HG03139 (cell line): ENCODE measurements at regions not wholly inside any gene's neighbourhood (a gene's known extent, or its start where the extent isn't known, plus 50 kb on each side); places are given as distances from the start of the nearest gene placed in this dataset.

Experiments used
- ATAC-seq: cut with Tn5 transposase; IDR thresholded peaks from one replicate; pipeline ENCODE4 v1.9.1; 2021; ENCODE audit not compliant: unreplicated experiment

GRCh38 chr9:25613709-25614108 is 64.5 kb downstream of the TUSC1 start:
- no peak for ATAC-seq

DNA sequence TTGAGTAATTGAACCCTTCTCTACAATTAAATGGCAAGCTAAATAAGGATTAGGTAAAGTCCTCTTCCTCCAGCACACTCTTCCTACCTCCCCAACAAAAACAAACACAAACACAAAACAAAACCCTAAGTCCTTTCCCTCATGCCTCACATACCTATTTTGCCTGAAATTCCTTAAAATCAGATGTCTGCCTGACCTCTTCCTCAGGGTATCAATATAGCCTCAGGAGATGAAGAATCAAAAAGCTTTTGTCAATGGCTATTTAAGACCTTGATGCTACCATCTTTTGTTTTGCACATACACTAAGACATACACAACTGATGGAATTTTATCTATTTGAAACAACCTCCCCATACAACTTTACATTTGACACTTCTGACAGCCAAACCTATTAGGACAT is 75.1 kb downstream of the TUSC1 start:
- ATAC-seq, result no peak

DNA sequence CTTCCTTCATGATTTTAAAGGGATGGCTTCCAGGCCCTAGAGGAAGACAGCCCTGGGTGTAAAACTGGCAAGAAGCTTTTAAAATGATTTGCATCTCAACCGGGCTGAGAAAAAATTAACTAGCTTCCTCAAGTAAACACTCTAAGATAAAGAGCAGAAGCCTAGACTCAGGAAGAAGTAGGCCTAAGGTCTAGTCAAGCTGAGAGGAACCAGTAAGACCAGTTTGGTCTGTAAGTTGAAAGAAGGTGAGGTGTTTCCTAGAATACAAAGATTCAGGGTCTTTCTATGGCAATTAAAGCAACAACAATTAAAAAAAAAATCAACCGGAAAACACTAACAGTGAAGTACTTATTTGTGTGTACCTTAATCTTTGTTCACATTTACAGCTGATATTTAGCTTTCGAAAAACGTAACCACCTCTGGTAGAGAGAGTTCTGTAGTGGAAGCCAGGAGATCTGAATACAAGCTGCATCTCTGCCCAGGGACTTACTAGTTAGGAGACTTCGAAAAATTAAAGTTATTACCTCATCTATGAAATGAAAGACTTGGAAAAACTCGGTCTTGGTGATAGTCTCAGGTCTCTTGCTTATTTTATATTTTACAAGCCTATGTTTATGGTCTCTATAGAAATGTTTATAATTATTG is 75.7 kb downstream of the TUSC1 start:
- no peak for ATAC-seq

- ATAC-seq, result no peak
Observed at GRCh38 chr9:25600501-25600900, 77.7 kb downstream of the TUSC1 start.

- ATAC-seq, result no peak
Observed at GRCh38 chr9:25584611-25585010, 93.6 kb downstream of the TUSC1 start.

DNA sequence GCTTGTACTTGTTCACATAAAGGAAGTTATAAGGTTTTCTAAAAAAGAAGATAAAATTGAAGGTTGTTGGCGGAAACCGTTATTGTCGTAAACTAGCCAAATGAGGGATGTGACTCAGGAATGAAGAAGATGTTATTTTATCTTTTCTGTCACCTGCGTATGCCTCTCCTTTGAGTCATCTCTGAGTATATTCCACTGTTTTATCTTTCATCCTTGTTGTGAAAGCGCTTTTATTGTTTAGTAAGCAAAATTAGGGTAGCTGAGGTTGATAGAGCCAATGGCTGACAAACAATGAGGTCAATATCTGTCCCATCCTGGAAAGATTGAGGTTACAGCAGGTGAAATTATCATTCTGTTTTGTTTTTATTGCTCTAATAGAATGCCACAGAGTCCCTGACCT is 105.0 kb downstream of the TUSC1 start:
- no peak for ATAC-seq

GRCh38 chr9:25571491-25571890 is 106.8 kb downstream of the TUSC1 start:
- ATAC-seq, result no peak

DNA sequence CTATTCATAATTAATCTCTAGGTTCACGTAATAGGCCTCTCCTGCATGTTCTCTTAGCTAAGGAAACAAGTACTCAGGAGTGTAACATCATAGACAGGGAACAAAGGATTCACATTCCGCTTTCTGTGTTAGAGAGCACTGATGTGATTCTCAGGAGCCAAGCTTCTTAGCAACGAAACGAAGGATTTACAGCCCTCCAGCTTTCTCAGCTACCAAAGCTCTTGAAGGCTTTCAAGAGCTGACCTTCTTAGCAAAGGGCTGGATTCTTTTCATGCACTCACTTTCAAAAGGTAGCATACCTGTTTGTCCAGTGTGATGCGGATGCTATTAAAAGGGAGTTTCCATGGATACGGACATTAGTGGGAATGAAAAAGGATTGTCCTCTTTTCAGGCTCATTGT is 107.4 kb downstream of the TUSC1 start:
- no peak for ATAC-seq

DNA sequence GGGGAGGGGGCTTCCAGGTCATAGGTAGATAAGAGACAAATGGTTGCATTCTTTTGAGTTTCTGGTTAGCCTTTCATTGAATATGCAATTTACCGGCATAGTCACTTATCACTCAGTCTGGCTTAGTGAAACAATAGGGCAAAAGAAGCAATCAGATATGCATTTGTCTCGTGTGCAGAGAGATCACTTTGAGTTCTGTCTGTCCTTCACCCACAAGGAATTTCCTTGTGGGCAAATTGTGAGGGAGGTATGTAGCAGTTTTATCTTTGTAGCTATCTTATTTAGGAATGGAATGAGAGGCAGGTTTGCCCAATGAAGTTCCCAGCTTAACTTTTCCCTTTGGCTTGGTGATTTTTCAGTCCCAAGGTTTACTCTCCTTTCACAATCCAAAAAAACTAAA is 116.1 kb downstream of the TUSC1 start:
- no peak for ATAC-seq

DNA sequence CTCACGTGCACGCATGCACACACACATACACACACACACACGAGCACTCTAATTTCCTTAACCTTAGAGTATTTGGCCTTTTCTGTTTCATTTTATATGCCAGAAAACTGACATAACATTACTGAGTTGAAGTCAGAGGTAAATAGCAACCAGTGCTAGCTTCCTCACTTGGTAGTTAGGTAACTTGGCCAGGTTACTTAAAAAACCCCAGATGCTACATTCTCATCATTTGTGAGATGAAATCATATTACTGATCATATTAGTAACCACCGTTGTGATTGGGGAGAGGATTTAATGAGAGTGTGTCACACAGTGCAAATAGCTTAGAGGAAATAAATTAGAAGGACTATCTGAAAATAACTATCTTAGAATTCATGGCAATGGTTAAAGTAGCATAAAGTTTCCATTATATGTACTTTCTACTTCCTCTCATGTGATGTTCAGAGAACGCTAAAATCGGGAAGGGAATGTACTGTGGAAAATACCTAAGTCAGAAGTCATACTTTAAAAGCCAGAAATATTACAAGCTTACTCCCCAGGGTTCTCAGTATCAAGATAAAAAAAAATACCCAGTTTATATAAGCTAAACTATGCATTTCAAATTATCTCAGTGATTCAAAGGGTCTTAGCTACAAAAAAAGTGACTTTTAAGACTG is 120.5 kb downstream of the TUSC1 start:
- no peak for ATAC-seq

DNA sequence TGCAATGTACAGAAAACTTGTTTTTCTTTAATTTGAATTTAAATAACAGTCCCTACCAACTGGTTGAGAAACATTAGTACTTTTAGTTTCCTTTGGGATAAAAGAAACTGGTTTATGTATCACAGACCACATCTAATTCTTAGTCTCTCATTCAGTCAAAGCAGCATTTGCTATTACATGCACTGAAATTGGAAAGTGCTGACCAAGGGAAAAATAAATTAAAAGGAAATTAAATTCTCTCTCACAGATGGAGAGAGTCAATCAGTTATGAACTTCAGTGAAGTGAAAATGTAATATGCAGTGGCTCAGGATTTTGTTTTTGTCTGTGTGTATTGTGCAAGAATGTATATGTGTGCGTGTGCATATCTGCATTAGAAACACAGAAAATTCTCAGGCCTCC is 121.7 kb downstream of the TUSC1 start:
- no peak for ATAC-seq

- no peak for ATAC-seq
Observed at GRCh38 chr9:25548847-25549246, 129.4 kb downstream of the TUSC1 start.

GRCh38 chr9:25543806-25544205 is 134.4 kb downstream of the TUSC1 start:
- ATAC-seq, result no peak

- no peak for ATAC-seq
Observed at GRCh38 chr9:25542319-25542718, 135.9 kb downstream of the TUSC1 start.

- no peak for ATAC-seq
Observed at GRCh38 chr9:25537808-25538207, 140.4 kb downstream of the TUSC1 start.

DNA sequence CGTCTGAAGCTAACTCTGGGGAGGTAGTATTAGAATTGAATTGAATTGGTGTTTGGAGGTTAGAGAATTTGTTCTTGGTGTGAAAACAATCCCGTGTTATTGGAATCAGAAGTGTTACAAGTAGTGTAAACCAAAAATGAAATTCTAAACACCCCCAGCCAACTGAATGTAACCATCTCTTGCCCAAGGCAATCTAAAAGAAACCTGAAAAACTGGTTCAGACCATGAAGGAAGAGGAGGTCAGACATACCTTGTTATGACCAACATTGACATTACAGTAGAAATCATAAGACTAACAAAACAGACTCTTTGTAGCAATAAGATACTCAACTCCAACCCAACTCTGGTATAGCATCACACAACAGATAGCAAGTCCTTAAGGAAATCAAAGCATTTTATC is 159.0 kb downstream of the TUSC1 start:
- no peak for ATAC-seq

DNA sequence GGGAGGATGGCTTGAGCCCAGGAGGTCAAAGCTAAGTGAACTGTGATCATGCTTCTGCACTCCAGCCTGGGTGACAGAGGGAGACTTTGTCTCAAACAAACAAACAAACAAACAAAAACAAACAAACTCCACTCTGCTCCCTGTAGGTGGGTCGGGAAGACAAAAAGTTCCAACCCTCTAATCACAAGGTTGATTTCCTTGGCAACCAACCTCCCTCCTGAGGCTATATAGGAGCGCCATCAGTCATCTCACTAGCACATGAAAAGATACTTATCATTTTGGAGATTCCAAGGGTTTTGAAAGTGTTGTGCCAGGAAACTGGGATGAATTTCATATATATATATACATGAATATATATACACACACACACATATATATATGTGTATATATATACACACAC is 160.5 kb downstream of the TUSC1 start:
- ATAC-seq, result no peak

DNA sequence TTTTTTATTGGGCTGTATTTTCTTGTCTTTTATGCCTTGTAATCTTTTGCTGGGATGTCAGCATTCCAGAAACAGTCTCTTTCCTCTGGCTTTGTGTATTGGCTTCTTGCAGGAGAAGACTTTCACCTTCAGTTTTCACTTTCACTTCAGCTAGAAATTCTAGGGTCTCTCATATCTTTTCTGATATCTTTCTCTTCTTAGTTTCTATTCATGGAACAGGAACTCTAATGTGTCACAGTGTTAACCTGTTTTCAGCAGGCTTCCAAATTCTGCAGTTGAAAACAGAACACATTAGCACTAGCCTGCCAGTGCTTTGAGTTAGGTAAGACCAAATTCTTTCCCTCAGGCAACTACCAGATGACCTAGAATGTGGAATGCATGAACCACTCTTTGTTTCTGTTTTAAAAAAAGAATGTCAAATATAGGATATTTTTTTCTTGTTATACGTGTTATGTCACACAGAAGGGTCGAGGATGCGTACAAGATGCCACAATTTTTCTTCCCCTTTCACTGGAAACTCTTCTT is 164.7 kb downstream of the TUSC1 start:
- no peak for ATAC-seq

GRCh38 chr9:25505644-25506043 is 172.6 kb downstream of the TUSC1 start:
- no peak for ATAC-seq

DNA sequence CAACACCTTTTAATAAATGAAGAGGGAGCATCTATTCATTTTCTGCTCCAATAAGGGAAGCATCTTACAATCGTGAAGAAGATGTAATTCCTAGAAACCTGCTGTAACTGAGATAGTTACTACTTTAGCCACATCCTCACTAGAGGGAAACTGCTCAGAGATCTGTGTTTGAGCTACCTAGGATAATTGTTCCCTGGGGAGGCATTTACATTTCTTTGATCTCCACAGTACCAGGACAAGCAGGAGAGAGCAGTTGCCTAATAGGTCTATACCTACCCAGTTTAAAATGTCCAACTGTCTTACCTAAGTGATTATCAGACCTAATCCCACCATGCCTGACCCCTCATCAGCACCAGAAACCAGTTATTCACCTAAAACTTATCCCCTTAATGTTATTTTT is 196.9 kb downstream of the TUSC1 start:
- ATAC-seq, result no peak

DNA sequence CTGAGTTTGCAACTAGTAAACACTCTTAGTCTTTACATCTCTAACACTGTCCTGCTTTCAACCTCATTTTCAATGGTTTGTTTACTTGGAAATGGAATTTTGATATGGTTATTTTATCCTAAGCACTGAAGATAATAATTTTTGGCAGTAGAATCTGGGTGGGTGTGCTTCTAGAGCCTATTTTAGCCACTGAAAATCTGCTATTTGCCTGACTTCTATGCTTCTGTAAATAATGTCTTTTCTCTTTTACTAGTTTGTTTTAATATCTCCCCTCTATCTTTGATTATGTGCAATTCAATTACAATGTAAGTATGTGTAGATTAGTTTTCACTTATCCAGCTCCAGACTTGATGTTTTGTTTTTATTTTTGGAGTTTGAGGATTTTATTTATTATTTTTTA is 197.5 kb downstream of the TUSC1 start:
- no peak for ATAC-seq

DNA sequence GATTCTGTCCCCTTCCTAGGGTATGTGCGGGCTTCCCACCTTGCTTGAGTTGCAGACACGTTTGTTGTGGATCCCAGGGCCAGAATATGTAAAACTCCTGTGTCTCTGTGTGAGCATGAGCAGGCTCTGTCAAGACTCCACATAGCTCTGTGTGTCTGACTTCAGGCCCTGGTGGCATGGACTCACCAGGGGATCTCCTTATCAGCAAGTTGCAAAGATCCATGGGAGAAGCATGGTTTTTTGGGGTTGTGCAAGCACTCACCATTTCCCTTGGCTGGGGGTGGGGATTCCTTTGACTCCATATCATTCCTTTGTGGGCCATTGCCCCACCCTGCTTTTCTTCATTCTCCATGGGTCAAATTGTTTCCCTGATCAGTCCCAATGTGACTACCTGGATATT is 205.6 kb downstream of the TUSC1 start:
- no peak for ATAC-seq

DNA sequence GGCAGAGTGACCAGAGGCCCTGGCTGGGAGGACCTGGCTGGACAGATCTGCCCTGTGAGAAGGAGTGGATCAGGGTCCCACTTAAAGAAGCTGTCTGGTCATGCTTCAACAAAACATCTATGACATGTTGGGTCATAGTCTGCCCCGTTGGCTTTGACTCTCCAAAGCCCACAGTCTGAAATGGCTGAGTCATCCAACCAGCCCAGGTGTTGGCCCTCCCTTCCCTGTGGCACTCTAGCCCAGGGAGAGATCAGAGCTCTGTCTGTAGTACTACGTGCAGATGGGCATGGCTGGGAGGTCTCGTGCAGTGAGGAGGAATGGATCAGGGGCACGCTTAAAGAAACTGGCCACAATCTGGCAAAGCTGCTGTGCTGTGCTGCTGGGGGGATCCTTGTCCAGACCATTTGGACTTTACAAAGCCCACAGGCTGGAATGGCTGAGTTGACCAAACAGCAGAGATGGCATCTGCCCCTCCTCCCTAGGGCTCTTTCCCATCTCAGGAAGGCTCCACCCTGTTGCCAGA is 206.1 kb downstream of the TUSC1 start:
- ATAC-seq, result no peak
